D721Med (cell line): ENCODE measurements at regions not wholly inside any gene's neighbourhood (a gene's known extent, or its start where the extent isn't known, plus 50 kb on each side); places are given as distances from the start of the nearest gene placed in this dataset.

Experiments used
- DNase-seq: peaks from one replicate; pipeline ENCODE4 v3.0.0; 2011; ENCODE audit warnings: low spot score; ENCODE audit not compliant: insufficient read length
- FAIRE-seq: peaks from 2 replicates; lab custom pipeline; 2011; peaks lifted over from hg19 to GRCh38; lab: Jason Lieb, UNC
- CTCF ChIP-seq: IDR thresholded peaks from 2 replicates; pipeline ENCODE4 v1.5.1; 2012; ENCODE audit warnings: mild to moderate bottlenecking, control low read depth; ENCODE audit not compliant: insufficient read depth; ENCODE audit errors: missing control alignments

- no peak for DNase-seq
- no peak for FAIRE-seq
- TF ChIP-seq CTCF: no peak
Observed at GRCh38 chr4:162797108-162797507, 369.6 kb downstream of the NAF1 start.

- no peak for FAIRE-seq
- no peak for DNase-seq
- TF ChIP-seq CTCF: no peak
Observed at GRCh38 chr4:162793571-162793970, 373.1 kb downstream of the NAF1 start.

DNA sequence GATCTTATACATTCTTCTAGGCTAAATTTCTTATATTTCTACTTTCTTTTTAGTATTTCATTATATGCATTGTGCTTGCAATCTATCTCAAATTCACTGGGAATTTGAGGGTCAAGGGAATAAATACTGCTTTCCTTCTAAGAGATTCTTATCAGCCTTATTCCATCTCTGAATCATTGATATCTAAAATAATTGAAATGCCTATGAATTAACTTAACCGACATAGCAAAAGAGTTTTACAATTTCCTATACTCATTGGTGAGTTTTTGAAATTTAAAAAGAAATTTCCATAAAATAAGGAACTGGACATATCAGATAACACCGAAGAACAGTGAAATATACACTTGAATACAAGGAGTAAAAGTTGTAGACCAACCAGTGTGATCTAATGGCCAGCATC, 373.7 kb downstream of the NAF1 start:
- DNase-seq (no peak), FAIRE-seq (no peak)
- TF ChIP-seq CTCF: no peak

DNA sequence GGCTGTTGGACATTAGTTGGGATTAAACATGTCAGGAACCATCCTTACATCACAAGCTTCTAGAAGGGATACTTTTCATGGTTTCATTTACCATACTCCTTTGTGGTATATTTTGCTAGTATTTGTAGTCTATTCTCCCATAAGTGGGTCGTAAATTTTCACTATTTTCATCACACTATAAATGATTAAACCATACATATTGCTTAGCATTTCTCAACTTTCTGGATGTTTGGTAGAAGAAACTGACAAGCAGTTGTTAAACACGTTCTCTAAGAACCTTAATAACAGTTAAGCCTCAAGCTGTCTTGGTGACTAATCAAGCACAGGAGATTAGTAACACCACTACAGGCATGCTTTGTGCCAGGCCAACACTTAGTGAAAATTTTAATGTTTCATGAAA, 375.5 kb downstream of the NAF1 start:
- DNase-seq (no peak), FAIRE-seq (peak; percentile 99)
- no peak for TF ChIP-seq CTCF

GRCh38 chr4:162787120-162787519, 379.6 kb downstream of the NAF1 start:
- FAIRE-seq (no peak), DNase-seq (no peak)
- no peak for TF ChIP-seq CTCF

DNA sequence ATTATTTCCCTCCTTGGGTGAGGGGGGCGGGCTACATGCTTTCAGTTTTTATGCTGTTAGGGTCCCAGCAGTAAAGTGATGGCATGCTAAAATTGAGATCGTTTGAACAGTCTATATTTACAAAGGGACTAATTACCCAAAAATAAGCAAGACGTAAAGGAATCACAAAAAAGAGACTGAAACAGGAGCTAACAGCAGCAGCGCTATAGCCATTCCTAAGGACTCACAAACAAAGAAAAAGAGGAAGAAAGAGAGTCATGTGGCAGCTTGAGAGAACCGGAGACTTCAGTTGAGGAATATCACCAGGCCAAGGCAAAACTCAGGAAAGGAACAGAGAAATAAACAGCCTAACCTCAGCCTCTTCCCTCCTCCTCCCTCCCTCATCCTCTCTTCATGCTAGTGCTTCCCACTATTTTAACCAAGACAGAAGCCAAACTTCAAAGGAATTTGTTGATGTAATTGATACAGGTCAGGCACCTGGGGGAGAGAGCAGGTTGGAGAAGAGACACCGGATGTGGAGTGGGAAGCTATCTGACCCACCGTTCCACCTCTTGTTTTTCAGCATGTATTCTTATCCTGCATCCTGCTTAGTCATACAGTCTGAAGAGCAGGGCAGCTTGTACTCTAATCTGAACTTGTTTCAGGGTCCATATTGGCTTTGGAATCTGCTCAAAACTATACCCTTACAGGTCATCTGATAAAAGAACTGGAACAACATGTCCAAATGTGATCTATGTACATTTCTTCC, 383.7 kb downstream of the NAF1 start:
- FAIRE-seq: no peak
- no peak for TF ChIP-seq CTCF
- no peak for DNase-seq

DNA sequence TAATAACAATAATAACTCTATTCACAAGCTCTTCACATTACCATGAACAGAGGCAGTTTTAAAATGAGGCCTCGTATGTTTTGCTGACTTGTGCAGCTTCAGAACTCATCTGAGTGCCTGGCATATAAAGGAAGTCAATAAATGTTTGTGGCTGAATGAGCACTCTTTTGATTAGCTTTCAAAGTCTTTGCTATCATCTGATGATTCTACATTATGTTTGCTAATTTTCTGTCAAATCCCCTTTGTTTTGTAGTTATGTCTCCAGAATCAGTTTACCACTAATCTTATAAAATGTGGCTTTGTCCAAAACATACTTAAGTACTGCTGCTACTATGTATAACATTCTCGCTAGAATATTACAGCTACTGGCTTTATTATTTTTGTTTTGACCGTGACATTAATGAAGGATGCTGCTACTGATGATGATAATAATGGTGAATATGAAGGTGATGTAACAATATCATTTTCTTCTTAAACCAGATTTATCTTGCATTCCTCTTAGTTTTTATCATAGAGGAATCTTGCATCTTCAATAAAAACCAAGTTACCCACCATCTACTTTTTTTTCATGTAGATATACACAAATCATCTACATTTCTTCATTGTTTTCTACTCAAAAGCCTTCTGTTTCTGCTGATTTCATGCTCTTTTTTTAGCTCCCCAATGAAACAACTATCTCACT, 384.5 kb downstream of the NAF1 start:
- no peak for TF ChIP-seq CTCF
- DNase-seq: no peak
- peak; percentile 80 for FAIRE-seq
